CD4-positive, alpha-beta T cell treated with Interleukin-17A for 1 hour (primary cell): ENCODE measurements at regions not wholly inside any gene's neighbourhood (a gene's known extent, or its start where the extent isn't known, plus 50 kb on each side); places are given as distances from the start of the nearest gene placed in this dataset.

ENCODE experiments used
- DNase-seq: peaks from one replicate; pipeline ENCODE4 v3.0.0-alpha.2; 2020

DNA sequence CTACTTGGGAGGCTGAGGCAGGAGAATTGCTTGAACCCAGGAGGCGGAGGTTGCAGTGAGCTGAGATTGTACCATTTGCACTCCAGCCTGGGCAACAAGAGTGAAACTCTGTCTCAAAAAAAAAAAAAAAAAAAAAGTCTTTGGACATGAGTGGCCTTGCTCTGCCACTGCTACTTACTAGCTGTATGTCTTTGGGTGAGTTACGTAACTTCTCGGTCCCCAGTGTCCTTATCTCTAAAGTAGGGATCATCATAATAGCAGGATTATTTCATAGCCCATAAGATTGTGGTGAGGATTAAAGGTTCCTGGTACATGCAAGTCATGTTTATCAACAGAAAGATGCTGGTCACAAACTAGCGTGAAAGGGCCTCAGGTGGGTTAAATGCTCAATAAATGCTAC, 53.9 kb upstream of the HEPHL1 start:
- no peak for DNase-seq

DNA sequence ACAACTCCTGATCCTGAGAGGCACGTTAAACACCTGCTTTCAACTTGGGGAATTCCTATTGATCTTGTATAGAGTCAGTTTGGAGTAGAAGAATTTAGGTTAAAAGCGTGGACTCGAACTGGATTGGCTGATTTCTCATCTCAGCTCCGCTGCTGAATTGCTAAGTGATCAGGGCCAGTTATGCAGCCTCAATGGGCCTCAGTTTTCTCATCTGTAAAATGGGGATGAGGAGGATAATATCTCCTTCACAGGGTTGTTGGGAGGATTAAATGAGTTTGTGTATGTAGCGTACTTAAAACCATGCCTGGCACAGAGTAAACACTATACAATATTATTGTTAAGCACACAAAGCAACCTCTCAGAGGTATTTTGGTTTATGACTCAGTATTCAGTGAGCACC, 53.2 kb upstream of the HEPHL1 start:
- DNase-seq: no peak

DNA sequence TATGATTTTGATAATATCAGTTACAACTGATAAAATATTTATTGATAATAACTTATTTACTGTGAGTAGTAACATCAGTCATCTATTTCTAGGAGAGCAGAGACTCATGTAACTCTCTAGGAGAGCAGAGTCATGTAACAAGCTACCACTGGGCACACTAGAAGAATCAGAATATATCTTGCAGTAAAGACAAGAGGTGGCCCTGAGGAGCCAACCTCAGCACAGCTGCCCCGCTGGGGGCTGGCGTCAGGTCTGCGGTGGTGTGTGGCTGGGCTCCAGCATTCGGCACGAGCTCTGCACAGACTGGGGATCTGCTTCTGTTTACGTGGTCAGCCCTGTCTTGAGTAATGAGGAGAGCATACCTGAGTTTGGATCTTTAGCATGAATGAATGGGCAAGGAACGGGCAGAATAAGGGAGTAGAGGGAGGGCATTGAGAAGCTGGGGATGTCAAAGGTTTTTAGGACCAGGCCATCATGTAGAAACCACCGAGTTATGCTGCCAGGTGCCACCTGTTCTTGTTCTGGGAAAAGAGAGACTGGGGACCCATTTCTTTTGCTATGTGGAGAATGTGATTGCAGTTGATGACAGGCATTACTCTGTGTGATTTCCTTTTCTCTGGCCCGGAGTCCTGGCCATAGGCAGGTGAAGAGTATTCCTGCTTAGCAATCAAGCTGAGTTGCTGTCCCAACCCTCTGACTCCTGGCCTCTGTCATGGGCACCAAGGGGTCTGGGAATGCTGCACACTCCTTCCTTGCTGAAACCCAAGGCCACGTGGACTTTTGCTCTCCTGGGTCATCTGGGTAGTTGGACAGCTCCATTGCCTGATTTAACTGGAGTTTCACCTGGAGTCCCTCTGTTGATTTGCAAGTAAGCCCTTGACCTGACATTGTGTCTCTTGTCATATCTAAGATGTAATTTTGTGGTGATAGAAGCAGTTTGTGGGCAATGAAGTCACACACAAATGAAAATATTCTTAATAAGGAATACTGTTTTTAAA, 50.9 kb upstream of the HEPHL1 start:
- DNase-seq: no peak
